GM21528 (cell line): ENCODE measurements at regions not wholly inside any gene's neighbourhood (a gene's known extent, or its start where the extent isn't known, plus 50 kb on each side); places are given as distances from the start of the nearest gene placed in this dataset.
"Not testable (repeated sequence)": the region's sequence is repeated elsewhere in the genome, so short reads cannot be mapped to it uniquely, and the experiment has no call there.

ENCODE experiments used
- ATAC-seq: cut with Tn5 transposase; IDR thresholded peaks from one replicate; pipeline ENCODE4 v1.9.1; 2021; ENCODE audit warnings: mild to moderate bottlenecking, moderate library complexity; ENCODE audit not compliant: unreplicated experiment, low FRiP score

GRCh38 chr15:70382009-70382749 is 284.5 kb upstream of the TLE3 start:
- ATAC-seq, result no peak

- no peak for ATAC-seq
Observed at GRCh38 chr15:70379938-70380883, 282.5 kb upstream of the TLE3 start.

- no peak for ATAC-seq
Observed at GRCh38 chr15:70379134-70379533, 281.4 kb upstream of the TLE3 start.

- ATAC-seq, result no peak
Observed at GRCh38 chr15:70378126-70379031, 280.7 kb upstream of the TLE3 start.

GRCh38 chr15:70376929-70377691 is 279.4 kb upstream of the TLE3 start:
- ATAC-seq, result no peak

- ATAC-seq, result no peak
Observed at GRCh38 chr15:70376031-70376928, 278.6 kb upstream of the TLE3 start.

GRCh38 chr15:70375586-70375985 is 277.9 kb upstream of the TLE3 start:
- no peak for ATAC-seq

GRCh38 chr15:70375006-70375431 is 277.3 kb upstream of the TLE3 start:
- ATAC-seq, result no peak

GRCh38 chr15:70374096-70374495 is 276.4 kb upstream of the TLE3 start:
- no peak for ATAC-seq

GRCh38 chr15:70373439-70373838 is 275.7 kb upstream of the TLE3 start:
- ATAC-seq, result not testable (repeated sequence)

GRCh38 chr15:70367913-70368705 is 270.4 kb upstream of the TLE3 start:
- not testable (repeated sequence) for ATAC-seq

- not testable (repeated sequence) for ATAC-seq
Observed at GRCh38 chr15:70364023-70364422, 266.3 kb upstream of the TLE3 start.

GRCh38 chr15:70362886-70363285 is 265.2 kb upstream of the TLE3 start:
- ATAC-seq, result no peak

GRCh38 chr15:70362350-70362749 is 264.6 kb upstream of the TLE3 start:
- ATAC-seq, result no peak

GRCh38 chr15:70361891-70362290 is 264.2 kb upstream of the TLE3 start:
- ATAC-seq, result no peak

GRCh38 chr15:70361106-70361505 is 263.4 kb upstream of the TLE3 start:
- ATAC-seq, result no peak

- no peak for ATAC-seq
Observed at GRCh38 chr15:70358871-70359647, 261.3 kb upstream of the TLE3 start.
